GM12874 (cell line): ENCODE measurements at regions not wholly inside any gene's neighbourhood (a gene's known extent, or its start where the extent isn't known, plus 50 kb on each side); places are given as distances from the start of the nearest gene placed in this dataset.

Source experiments
- CTCF ChIP-seq: IDR thresholded peaks from 2 replicates; pipeline ENCODE4 v1.5.1; 2011; ENCODE audit warnings: low read depth, mild to moderate bottlenecking, control low read depth, low read length, moderate library complexity; ENCODE audit not compliant: insufficient read depth

- TF ChIP-seq CTCF: no peak
Observed at GRCh38 chr2:191748059-191748461, 70.1 kb downstream of the NABP1 start.

GRCh38 chr2:191748528-191749180 lies 70.7 kb downstream of the NABP1 start:
- TF ChIP-seq CTCF: no peak

DNA sequence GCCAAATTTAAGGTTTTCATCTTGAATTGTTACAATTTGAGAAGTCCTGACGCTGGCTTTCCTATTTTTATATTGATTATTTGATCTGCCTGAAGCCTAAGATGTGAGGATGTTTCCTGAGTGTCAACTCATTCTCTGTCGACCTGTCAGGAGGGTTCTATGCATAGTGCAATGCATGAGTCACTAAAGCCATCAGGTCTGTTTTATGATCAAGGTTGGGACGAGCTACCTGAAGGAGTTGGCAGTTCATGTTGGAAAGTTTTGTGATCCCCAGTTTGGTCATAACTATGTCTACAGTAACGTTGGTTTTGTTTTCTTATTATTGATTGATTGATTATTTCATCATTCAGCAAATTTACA lies 71.2 kb downstream of the NABP1 start:
- TF ChIP-seq CTCF: no peak

- no peak for TF ChIP-seq CTCF
Observed at GRCh38 chr2:191754103-191754502, 76.2 kb downstream of the NABP1 start.

DNA sequence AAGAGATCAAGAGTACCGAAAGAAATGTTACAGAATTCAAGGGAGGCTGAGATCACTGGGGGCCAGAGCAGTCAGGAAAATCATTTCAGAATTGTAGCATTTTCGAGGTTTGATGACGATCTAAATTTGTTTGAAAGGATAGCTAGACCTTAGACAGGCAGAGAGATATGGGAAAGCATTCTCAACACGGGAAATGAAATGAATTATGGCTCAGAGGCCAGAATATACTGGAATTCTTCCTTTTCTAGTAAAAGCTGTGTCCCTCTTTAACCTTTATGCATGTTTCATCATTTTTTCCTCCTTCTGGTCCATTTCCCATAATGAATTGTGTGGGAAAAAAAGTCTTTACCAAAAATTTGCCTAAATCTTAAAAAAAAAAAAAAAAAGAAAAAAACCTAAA lies 78.8 kb downstream of the NABP1 start:
- TF ChIP-seq CTCF: no peak

GRCh38 chr2:191757208-191757607 lies 79.3 kb downstream of the NABP1 start:
- no peak for TF ChIP-seq CTCF

DNA sequence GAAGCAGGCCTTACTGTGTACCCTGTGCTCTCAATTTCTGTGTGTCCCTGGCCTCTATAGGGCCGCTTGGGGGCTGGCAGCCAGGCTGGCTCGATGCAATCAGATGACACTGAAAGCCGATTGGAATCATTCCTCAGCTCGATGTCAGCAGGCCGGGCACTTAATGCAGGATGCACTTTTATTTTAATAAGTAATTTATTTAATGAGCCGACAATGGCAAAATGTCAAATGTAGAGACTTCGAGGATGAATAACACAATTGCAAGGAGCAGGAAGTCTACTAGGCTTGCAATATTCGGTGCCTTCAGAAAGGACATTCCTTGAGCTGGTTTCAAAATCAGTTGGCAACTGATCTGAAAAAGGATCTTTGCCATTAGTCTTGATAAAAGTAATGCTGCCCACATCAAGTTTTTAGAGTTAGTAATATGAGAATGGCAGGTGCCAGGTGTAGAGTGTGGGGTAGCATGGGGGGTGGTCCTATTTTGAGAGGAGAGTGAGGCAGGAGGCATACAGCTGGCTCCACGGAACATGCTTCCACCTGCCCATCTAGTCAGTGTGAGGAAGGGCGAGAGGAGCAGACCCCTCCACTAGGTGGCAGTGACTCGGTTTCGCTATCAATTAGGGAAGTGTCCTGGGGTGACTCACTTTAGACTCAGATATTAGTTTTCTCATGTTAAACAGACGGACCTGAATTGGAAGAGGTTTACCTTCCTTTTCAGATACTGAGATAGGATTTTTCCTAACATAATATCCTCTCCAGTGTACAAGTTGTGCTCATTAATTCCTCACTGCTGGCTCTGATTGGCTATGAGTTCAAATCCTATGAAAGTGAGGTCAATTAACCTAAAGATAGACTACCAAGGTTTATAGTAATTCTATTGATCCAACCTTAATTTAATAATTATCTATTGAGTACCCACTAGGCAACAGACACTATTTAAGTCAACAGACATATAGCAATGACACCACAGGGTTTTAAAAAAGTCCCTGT lies 80.9 kb downstream of the NABP1 start:
- peak; percentile 83 for TF ChIP-seq CTCF
